ENCODE measurements at regions not wholly inside any gene's neighbourhood (a gene's known extent, or its start where the extent isn't known, plus 50 kb on each side); places are given as distances from the start of the nearest gene placed in this dataset.
A peak's percentile ranks its signal among the peaks of the same experiment; 100 is the strongest.

GRCh38 chr20:60211618-60212463 lies 253.6 kb downstream of the CDH26 start:
- DNase-seq: no peak

GRCh38 chr20:60212695-60213094 lies 254.5 kb downstream of the CDH26 start:
- no peak for DNase-seq

GRCh38 chr20:60213126-60213893 lies 255.1 kb downstream of the CDH26 start:
- DNase-seq: no peak

GRCh38 chr20:60214901-60215815 lies 256.9 kb downstream of the CDH26 start:
- no peak for DNase-seq

- peak in 5 of 56 donors; percentile 3 to 18 (median 13) for DNase-seq
Measured at GRCh38 chr20:60215816-60216730, 257.9 kb downstream of the CDH26 start.

- no peak for DNase-seq
Measured at GRCh38 chr20:60219231-60219630, 261.0 kb downstream of the CDH26 start.

- DNase-seq: no peak
Measured at GRCh38 chr20:60219984-60220562, 261.9 kb downstream of the CDH26 start.

GRCh38 chr20:60220706-60221105 lies 262.5 kb downstream of the CDH26 start:
- DNase-seq: no peak

GRCh38 chr20:60221593-60221992 lies 263.4 kb downstream of the CDH26 start:
- DNase-seq: no peak

- DNase-seq: no peak
Measured at GRCh38 chr20:60222497-60222896, 264.3 kb downstream of the CDH26 start.

GRCh38 chr20:60223174-60223573 lies 265.0 kb downstream of the CDH26 start:
- no peak for DNase-seq

- no peak for DNase-seq
Measured at GRCh38 chr20:60224914-60225313, 266.7 kb downstream of the CDH26 start.

- no peak for DNase-seq
Measured at GRCh38 chr20:60228255-60228654, 270.0 kb downstream of the CDH26 start.

GRCh38 chr20:60232380-60232779 lies 274.2 kb downstream of the CDH26 start:
- no peak for DNase-seq

- DNase-seq: no peak
Measured at GRCh38 chr20:60233018-60233630, 274.9 kb downstream of the CDH26 start.

GRCh38 chr20:60236613-60237012 lies 278.4 kb downstream of the CDH26 start:
- no peak for DNase-seq

- DNase-seq: no peak
Measured at GRCh38 chr20:60237981-60238380, 279.8 kb downstream of the CDH26 start.

GRCh38 chr20:60238992-60239660 lies 280.9 kb downstream of the CDH26 start:
- no peak for DNase-seq

- DNase-seq: no peak
Measured at GRCh38 chr20:60239956-60240355, 281.7 kb downstream of the CDH26 start.

Data from nucleus accumbens (tissue), 56 donors.